PFSK-1 (cell line): ENCODE measurements at regions not wholly inside any gene's neighbourhood (a gene's known extent, or its start where the extent isn't known, plus 50 kb on each side); places are given as distances from the start of the nearest gene placed in this dataset.

Experiments used
- POLR2AphosphoS5 ChIP-seq: IDR thresholded peaks from 2 replicates; pipeline ENCODE4 v1.6.1; 2012; ENCODE audit warnings: low read depth, mild to moderate bottlenecking, control low read depth, low read length, moderate library complexity
- SIN3A ChIP-seq: IDR thresholded peaks from 2 replicates; pipeline ENCODE4 v1.6.1; 2012; ENCODE audit warnings: mild to moderate bottlenecking, low read length, moderate library complexity, borderline replicate concordance; ENCODE audit not compliant: insufficient read depth

GRCh38 chr7:152913492-152913891, 153.9 kb downstream of the ACTR3B start:
- no peak for TF ChIP-seq SIN3A
- TF ChIP-seq POLR2AphosphoS5, result no peak
